ENCODE measurements at regions not wholly inside any gene's neighbourhood (a gene's known extent, or its start where the extent isn't known, plus 50 kb on each side); places are given as distances from the start of the nearest gene placed in this dataset.
"Not testable (repeated sequence)": the region's sequence is repeated elsewhere in the genome, so short reads cannot be mapped to it uniquely, and the experiment has no call there.

- H3K4me1 ChIP-seq (ENCODE audit: control insufficient read depth, extremely low read depth, insufficient read depth, low read length), result no peaks in the 10 kb centered on the region
- H4K20me1 ChIP-seq (ENCODE audit: control insufficient read depth, extremely low read depth, insufficient read depth, low read length), result no peaks in the 10 kb centered on the region
- H3K4me2 ChIP-seq (ENCODE audit: extremely low read depth, insufficient read depth, low read length), result no peak overlapping the region
- H3K36me3 ChIP-seq (ENCODE audit: control insufficient read depth, insufficient read depth, low read length), result no peaks in the 10 kb centered on the region
- no peaks in the 10 kb centered on the region for H3K27me3 ChIP-seq (ENCODE audit: control insufficient read depth, insufficient read depth, low read length)
- no peak for TF ChIP-seq EZH2 (IDR thresholded peaks at IDR 0.05; ENCODE audit: low read length, missing control alignments)
- TF ChIP-seq CTCF (conservative IDR thresholded peaks at IDR 0.05 in 1 of 2, IDR thresholded peaks at IDR 0.05 in 1 of 2; ENCODE audit: low read depth in 1 of 2, low read length in 2 of 2), result no peak
- no peaks in the 10 kb centered on the region for H3K9me3 ChIP-seq (ENCODE audit: control insufficient read depth, insufficient read depth, low read depth, low read length)
- H3K4me3 ChIP-seq (replicated peaks in 1 of 4; ENCODE audit: control extremely low read depth in 1 of 4, insufficient read depth in 1 of 4, low read depth in 3 of 4, low read length in 4 of 4), result no peak overlapping the region
- DNase-seq (ENCODE audit: low read depth in 2 of 2), result no peak
- no peak overlapping the region for H3K27ac ChIP-seq (ENCODE audit: insufficient read depth, low read length)
- H3K9ac ChIP-seq (ENCODE audit: insufficient read depth, low read length), result no peak overlapping the region
- H2AFZ ChIP-seq (ENCODE audit: low read length), result no peak overlapping the region
- no peaks in the 10 kb centered on the region for H3K79me2 ChIP-seq (ENCODE audit: control insufficient read depth, insufficient read depth, low read length)
Observed at GRCh38 chr14:105926373-105927095, 400.2 kb downstream of the TMEM121 start.

GRCh38 chr14:105927096-105928060 is 401.0 kb downstream of the TMEM121 start:
- DNase-seq (ENCODE audit: low read depth in 2 of 2), result no peak
- Histone ChIP-seq H4K20me1 (ENCODE audit: control insufficient read depth, extremely low read depth, insufficient read depth, low read length) (no peaks in the 10 kb centered on the region), H3K27me3 (ENCODE audit: control insufficient read depth, insufficient read depth, low read length) (no peaks in the 10 kb centered on the region)

GRCh38 chr14:105928171-105929111 is 402.1 kb downstream of the TMEM121 start:
- H3K4me1 ChIP-seq (ENCODE audit: control insufficient read depth, extremely low read depth, insufficient read depth, low read length); H3K4me2 ChIP-seq (ENCODE audit: extremely low read depth, insufficient read depth, low read length); H2AFZ ChIP-seq (ENCODE audit: low read length); DNase-seq (ENCODE audit: low read depth in 2 of 2); H3K4me3 ChIP-seq (replicated peaks in 1 of 4; ENCODE audit: control extremely low read depth in 1 of 4, insufficient read depth in 1 of 4, low read depth in 3 of 4, low read length in 4 of 4); H3K27ac ChIP-seq (ENCODE audit: insufficient read depth, low read length); H3K9ac ChIP-seq (ENCODE audit: insufficient read depth, low read length); H4K20me1 ChIP-seq (ENCODE audit: control insufficient read depth, extremely low read depth, insufficient read depth, low read length); H3K27me3 ChIP-seq (ENCODE audit: control insufficient read depth, insufficient read depth, low read length); H3K79me2 ChIP-seq (ENCODE audit: control insufficient read depth, insufficient read depth, low read length); H3K9me3 ChIP-seq (ENCODE audit: control insufficient read depth, insufficient read depth, low read depth, low read length); H3K36me3 ChIP-seq (ENCODE audit: control insufficient read depth, insufficient read depth, low read length): not testable (repeated sequence)

More at GRCh38 chr14:105927096-105928060, 401.0 kb downstream of the TMEM121 start:
- Histone ChIP-seq H3K4me2 (ENCODE audit: extremely low read depth, insufficient read depth, low read length) (no peak overlapping the region), H3K9ac (ENCODE audit: insufficient read depth, low read length) (no peak overlapping the region), H3K79me2 (ENCODE audit: control insufficient read depth, insufficient read depth, low read length) (no peaks in the 10 kb centered on the region), H2AFZ (ENCODE audit: low read length) (no peak overlapping the region), H3K36me3 (ENCODE audit: control insufficient read depth, insufficient read depth, low read length) (no peaks in the 10 kb centered on the region), H3K9me3 (ENCODE audit: control insufficient read depth, insufficient read depth, low read depth, low read length) (no peaks in the 10 kb centered on the region), H3K27ac (ENCODE audit: insufficient read depth, low read length) (no peak overlapping the region), H3K4me1 (ENCODE audit: control insufficient read depth, extremely low read depth, insufficient read depth, low read length) (no peaks in the 10 kb centered on the region), H3K4me3 (replicated peaks in 1 of 4; ENCODE audit: control extremely low read depth in 1 of 4, insufficient read depth in 1 of 4, low read depth in 3 of 4, low read length in 4 of 4) (no peak overlapping the region)
- TF ChIP-seq CTCF (conservative IDR thresholded peaks at IDR 0.05 in 1 of 2, IDR thresholded peaks at IDR 0.05 in 1 of 2; ENCODE audit: low read depth in 1 of 2, low read length in 2 of 2) (no peak), EZH2 (IDR thresholded peaks at IDR 0.05; ENCODE audit: low read length, missing control alignments) (no peak)
